ENCODE measurements at regions not wholly inside any gene's neighbourhood (a gene's known extent, or its start where the extent isn't known, plus 50 kb on each side); places are given as distances from the start of the nearest gene placed in this dataset.
"Not testable (repeated sequence)": the region's sequence is repeated elsewhere in the genome, so short reads cannot be mapped to it uniquely, and the experiment has no call there.

DNA sequence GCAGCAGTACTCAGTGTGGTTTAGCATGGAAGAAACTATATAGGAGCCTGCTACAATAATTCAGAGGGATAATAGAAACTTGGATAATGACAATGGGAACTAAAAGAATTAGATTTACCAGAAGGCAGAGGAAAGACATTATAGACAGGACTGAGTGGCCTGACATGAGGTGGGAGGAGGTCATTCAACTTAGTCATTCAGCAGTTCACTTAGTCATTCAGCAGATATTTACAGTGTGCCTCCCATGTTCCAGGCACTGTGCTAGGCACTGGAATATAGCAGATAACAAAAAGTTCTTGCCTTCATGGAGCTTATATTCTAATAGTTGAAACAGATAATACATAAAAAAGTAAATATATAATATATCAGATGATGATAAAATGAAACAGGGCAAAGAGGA is 110.9 kb upstream of the IKBKE start:
- DNase-seq (ENCODE audit: low spot score) = not testable (repeated sequence)

DNA sequence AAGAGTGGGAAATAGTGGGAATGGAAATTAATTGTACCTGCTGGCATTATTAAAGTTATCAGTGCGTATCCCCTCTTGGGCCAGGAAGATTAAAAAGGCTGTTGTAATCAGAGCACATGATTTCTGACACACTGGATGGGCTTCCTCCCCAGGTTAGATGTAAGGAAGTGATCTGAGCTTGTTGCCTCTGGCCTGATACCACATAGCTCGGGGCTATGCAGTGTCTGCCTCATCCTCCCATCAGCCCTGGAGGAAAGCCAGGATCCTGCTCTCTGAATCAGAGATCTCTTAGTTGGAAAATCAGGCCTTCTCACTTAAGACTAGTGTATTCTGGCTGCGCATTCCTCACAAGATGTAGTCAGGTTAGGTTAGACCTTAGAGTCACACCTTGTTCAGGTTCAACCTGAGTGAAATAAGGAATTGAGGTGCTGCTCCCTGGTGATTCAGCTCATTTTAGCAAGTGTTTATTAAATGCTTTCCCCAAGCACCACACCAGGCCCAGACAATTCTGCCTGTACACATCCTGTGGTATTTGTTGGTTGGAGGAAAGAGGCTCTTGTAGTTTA is 108.2 kb upstream of the IKBKE start:
- DNase-seq (ENCODE audit: low spot score) = not testable (repeated sequence)

DNA sequence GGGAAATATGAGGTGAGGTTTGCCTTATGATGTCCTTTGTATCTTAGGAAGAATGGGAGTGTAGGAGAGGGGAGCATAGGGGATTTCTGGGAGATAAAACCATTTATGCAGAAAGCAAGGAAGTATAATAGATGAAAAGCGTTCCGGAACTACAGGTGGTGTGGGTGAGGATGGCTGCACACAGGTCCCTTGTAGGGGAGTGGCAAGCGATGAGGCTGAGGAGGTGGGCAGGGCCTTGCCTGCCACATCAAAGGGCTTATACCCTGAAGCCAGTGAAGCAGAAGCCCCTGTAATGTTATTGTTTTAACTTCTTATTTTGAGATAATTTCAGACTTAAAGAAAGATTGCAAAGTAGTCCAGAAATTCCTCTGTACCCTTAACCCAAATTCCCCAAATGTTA is 107.3 kb upstream of the IKBKE start:
- DNase-seq (ENCODE audit: low spot score) = not testable (repeated sequence)

DNA sequence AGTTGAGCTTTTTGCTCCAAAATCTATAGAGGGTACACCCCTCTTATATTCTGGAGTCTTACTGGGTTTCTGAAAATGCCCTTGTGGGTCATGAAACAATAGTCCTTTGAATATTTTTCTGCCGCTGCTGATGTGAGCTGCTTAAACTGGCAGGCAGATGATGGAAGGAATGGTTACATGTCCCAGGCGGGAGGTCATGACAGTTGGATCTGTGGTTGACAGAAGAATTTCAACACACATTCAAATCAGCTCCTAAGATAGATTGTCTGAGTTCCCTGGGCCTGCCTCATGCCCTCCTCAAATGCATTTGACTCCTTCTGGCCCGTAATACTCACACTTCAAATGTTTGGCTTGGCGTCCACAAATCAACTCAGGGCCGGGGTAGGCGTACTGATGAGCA is 105.0 kb upstream of the IKBKE start:
- DNase-seq (ENCODE audit: low spot score) = peak; percentile 0

DNA sequence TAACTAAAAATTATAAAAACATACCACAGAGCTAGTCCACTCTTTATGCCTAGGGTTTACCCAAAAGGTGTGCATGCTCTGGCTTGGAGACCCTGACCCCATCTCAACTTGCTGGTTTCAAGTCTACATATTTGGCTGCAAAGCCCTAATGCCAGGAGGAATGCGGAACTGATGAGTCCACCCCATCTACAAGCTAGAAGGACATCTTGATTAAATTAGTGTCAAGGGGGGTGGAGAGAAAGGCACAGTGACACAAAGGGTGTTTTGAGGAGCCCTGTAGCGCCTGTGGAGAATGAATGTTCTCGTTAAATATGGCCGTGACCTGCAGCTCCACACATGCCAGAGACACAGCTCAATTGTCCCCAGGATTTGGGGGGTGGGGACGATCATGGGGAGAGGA is 104.1 kb upstream of the IKBKE start:
- not testable (repeated sequence) for DNase-seq (ENCODE audit: low spot score)

DNA sequence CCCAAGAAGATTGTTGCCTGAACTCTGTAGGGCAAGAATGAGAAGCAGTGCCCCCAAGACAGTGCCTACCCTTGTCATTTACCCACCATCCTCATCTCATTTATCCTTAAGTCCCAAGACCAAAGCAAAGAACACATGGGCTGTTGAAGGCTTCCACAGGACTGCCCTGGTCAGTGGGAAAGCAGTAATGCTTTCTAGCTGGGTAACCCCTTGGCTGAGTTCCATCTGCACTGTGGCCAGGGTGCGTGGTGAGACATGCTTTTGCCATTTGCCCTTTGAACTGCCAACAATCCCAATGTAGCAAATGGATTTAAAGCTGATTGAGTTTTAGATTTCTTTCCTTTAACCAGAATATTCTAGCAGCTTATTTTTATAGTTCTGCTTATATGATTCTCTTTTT is 103.5 kb upstream of the IKBKE start:
- DNase-seq (ENCODE audit: low spot score) = not testable (repeated sequence)

DNA sequence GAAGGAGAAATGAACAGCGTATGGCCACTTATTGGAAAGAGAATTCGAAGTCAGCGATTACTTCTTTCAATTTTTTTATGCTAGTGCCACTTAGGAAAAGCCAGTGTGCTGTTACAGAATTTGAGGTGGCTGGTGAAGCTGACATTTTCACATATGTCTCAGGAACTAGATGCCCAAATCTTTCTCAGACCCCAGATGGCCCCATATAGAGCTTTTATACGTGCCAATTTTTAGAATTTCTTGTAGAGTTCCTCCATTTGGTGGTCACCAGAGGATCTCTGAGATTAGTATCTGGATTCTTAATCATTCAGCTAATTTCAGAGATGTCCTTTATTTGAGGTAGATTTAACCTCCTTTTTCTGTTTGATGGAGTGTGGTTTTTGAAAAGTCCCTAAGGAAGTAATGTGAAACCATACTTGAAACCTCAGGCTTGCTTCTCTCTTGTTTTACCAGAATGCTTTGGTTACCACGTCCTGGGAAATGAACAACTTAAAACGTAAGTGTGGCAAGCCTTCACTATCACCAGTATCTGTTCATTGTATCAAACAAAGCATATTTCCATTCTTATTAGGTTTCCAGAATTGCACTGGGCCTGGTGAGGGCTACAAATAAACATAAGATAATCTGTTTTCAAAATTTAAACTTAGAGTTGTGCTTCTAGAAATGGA is 102.2 kb upstream of the IKBKE start:
- DNase-seq (ENCODE audit: low spot score) = not testable (repeated sequence)

DNA sequence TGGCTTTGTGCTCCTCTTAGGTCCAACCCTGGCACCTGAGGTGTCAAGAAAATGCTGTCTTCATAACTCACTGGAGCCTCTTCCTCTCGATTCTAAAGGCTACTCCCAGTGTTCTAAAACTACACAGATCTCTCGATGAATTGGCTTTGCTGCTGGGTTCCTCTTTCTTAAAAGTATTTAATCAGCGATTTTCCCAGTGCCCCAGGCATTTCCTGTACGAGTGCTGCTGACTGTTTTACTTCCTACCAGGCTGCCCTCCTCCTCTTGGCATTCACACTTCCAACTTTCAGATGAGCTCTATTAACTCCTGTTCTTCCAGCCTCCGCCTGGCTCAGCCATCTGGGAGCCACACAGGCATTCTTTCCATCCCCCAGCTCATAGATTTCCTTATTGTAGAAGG is 95.6 kb upstream of the IKBKE start:
- not testable (repeated sequence) for DNase-seq (ENCODE audit: low spot score)

DNA sequence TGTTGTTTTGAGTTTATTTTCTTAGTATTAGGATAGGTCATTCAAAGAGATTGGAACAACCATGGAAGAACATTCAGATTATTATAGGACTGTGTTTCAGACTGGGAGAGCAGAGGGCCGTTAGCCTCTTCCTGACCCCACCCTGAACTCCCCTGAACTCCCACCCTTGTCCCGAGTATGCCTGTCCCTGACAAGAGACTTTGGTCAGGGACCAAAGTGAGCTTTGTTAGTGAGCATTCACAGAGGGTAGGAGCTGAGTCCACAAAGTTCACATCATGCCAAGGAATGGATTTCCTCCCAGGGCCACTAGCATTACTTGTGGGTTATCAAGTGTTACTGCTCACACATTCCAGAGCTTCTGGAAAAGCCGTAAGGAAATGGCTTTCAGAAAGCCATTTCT is 94.7 kb upstream of the IKBKE start:
- DNase-seq (ENCODE audit: low spot score) = peak; percentile 0

DNA sequence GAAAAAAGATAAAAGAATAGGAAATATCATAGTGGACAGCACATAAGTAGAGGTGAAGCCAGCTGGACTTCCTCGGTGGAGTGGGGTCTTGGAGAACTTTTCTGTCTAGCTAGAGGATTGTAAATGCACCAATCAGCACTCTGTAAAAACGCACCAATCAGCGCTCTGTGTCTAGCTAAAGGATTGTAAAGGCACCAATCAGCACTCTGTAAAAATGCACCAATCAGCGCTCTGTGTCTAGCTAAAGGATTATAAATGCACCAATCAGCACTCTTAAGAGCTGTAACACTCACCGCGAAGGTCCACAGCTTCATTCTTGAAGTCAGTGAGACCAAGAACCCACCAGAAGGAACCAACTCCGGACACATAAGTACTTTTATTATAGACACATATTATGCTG is 91.8 kb upstream of the IKBKE start:
- DNase-seq (ENCODE audit: low spot score) = not testable (repeated sequence)

DNA sequence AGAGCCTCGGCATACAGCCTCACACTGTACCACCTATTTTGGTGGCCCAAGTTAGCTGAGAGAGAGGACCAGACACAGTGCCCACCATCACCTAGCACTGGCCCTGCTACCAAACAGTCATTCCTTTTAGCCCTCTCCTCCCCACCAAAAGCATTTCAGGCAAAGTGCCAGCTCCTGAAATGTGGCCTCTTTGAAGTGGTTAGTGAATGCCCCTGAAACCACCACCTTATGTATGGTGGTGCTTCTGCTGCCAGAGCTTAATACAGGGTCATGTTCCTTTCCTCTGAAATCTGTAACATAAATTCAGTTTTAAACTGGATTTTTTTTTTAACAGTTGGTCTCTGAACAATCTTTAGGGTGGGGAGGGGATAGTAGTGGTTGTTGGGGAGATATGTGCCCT is 91.0 kb upstream of the IKBKE start:
- DNase-seq (ENCODE audit: low spot score) = not testable (repeated sequence)

DNA sequence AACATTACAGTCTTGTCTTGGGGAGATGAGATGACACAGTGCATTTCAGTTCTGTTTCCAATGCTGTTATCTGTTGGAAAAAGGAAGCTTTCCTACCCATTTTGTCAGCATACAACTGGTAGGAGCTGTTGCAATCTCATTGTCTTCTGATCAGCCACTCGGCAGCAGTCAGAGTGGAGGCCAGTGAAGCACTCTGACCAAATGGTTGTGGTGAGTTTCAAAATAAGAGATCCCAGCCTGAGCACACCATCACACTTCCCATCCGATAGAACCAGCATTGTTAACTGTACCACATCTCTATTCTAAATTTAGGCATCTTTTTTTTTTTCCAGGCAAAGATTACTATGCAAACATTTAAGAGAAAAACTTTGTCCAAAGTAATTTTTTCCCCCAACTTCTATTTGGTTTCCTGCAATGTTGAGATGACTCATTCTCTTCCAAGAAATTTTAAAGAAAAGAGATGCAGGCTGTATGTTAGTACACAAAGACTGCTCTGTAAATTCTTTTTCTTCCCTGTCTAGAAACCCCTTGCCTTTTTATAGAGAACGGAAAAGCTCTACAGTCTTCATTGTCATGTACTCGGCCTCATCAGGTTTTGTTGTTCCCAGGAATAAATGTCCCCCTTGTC is 90.0 kb upstream of the IKBKE start:
- DNase-seq (ENCODE audit: low spot score) = peak; percentile 8

DNA sequence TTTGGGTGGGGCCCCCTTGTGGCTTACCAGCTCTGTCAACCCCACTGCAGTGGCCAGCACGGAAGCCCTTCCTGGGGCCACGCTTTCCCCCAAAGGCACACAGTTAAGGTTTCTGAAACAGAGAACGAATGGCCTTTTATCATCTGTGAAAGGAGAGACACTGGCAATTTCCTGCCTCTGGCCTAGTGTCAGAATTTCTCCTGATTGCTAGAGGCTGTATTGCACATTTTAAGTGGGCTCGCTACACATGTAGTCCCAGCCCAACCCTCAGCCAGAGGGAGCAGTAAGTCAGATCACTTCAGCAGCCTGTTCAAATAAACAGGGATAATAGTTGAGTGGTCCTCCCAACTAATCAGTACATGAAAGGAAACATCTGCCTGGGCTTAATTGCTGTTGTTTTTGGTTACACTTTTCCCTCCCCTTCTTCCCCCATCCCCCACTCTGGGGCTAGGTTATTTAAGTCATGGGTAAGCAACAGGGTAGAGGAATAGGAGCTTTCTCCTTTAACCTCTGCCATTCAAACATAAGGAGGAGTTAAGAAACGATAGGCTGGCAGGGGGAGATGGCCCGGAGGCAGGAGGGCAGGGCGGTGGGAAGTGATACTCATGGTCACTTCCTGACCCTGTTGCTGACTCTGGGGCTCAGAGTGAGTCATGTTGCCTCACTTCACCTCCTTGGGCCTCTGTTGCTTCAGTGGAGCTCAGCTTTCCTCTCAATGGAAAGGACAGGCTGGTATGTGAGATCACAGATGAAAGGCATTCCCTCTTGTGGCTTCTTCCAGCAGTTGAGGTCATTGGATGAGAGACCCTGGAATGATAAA is 89.3 kb upstream of the IKBKE start:
- DNase-seq (ENCODE audit: low spot score) = peak; percentile 23

DNA sequence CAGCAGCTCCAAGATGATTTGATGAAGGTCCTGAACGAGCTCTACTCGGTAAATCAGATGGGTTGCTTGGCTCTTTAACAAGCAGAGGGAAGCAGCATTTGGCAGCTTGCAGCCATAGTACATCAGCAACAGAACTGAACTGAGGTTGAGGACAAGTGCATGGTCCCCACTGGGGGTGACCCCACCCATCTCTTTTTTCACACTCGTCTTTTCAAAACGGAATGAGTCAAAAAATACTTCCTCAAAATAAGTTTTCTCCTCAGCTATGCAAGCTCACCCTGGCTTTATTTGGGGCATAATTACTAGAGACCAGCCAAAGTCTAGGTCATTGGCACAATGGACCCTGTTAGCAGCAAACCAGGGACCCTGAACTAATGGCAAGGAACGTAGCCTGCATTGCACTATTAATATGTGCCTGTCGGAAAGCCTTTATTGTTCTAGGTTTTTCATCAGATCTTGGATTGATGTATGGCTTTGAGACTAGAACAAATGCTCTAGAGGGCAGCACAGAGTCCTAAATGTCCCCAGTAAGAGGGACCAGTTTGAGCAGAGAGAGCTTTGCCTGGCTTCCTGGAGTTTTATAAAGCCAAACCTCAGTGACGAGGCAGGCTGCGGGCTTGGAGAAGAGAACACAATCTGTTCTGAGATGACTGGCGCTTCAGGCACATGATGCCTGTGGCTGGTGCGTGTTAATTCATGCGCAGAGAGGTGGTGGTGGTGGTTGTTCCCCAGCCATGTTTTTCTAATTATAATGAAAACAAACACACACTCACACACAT is 86.1 kb upstream of the IKBKE start:
- DNase-seq (ENCODE audit: low spot score) = peak; percentile 1

DNA sequence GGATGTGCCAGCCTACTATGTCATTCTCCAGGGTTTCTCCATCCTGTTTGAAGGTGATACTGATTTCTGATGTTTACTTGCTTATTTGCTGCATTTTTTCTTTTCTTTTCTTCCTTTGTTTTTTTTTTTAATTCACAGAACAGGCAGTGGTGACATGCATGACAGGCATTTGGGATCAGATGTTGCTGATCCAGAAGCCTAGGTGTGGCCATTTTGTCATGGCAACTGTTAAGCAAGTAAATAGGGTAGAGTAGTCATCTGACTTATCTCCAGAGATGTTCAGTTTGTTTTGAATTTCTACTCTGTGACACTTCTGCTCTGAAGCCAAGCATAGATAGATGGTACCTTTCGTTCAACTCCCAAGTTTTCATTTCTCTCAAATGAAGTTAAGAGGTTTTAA is 85.4 kb upstream of the IKBKE start:
- DNase-seq (ENCODE audit: low spot score) = not testable (repeated sequence)

DNA sequence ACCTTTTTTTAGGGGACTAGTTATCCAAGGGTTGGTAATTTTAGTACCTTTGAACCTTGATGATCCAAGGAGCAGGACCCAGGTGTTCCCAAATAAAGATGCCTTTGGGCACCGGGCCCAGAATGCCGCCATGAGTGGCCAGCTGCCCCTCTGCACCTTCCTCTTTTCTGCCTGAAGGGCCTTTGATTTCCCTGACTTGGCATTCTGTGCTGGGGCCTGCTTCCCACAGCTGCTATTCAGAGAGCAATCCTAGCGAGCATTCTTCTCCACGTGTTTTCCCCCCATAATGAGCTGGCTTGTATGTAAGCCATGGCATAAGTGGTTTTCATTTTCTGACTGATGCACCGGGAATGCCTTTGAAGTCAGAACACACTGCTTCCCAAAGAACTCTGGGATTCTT is 82.6 kb upstream of the IKBKE start:
- not testable (repeated sequence) for DNase-seq (ENCODE audit: low spot score)

DNA sequence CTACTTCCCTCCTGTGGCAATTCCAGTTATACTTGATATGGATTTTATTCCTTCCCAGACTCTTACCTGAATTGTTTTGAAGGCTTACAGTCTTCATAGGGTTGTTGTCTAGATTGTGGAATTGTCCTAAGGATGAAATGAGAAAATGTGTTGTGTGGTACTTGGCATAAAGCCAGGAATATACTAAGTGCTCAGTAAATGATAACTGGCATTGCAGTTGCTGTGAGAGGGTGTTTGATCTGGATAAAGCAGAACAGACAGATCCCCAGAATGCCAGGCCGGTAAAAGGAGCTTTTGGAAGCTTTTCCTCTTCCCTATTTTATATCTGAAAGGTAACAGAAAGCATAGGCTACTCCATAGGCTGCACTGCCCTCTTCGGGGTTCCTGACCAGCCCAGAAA is 78.4 kb upstream of the IKBKE start:
- not testable (repeated sequence) for DNase-seq (ENCODE audit: low spot score)

DNA sequence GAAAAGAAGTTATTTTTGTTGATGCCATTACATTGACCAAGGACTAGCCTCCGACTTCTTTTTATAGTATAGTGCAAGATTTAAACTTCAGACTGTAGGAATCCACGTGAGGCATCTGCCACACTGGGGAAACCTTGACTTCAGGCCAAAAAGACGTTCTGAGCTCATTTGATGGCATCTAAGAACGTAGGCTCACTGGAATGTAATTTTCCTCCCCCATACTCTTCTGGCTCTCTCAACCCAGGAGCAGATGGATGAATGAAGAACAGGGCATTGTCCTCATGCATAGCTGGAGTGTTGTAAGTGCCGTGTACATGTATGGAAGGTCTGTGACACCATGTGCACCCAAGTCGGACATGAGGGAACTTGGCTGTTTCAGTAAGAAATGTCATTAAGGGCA is 72.8 kb upstream of the IKBKE start:
- DNase-seq (ENCODE audit: low spot score) = not testable (repeated sequence)

DNA sequence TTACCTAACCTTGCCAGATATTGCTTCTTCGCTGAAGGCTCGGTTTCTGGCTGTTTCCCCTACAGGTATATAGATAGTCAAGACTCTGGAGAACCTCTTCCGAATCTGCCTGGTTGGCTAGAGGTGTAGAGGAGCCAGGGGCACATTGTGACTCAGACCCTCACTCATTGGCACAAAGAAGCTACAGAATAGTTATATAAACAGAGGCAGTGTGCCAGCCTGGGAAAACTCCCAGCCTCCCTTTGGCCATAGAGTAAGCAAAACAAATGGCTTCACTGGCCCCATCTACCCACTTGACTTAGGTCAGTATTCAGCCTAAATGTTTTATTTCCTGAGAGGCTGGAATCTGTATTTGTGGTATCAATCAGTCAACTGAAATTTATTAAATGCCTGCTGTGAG is 72.0 kb upstream of the IKBKE start:
- DNase-seq (ENCODE audit: low spot score) = not testable (repeated sequence)

DNA sequence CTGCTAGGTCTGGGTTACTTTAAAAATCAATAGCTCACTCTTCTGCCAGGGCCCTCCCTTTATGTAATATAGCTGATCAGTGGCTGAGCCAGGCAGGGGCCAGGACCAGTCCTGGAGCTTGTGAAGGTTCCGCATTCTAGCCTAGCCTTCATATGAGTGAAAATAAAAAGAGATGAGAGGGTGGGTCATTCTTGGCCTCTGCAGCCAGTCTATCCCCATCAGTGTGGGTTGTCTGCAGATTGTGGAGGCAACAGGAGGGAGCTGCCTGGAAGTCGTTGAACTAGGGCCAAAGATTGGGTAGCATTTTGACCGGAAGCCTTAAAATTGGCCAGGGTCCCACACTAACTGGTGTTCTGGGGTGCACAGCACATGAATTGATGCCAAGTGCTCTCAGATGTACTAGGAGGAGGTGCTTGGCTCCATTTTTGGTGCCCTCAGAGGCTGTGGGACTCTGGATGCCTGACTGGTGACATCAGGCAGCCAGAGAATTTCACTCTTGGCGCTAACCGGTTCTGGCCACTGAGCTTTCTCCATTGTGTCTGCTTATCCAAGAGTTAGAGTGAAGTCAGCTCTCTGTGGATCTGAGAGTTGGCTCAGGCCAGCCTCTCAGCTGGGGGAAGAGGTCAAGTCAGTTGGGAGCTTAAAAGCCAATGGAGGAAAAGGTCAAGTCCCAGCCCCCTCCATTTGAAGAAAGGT is 66.5 kb upstream of the IKBKE start:
- not testable (repeated sequence) for DNase-seq (ENCODE audit: low spot score)

Data from umbilical cord (tissue), 1 donor.